NCI-H2196 treated with DMSO at 0.1 percent for 48 hours (cell line): ENCODE measurements at regions not wholly inside any gene's neighbourhood (a gene's known extent, or its start where the extent isn't known, plus 50 kb on each side); places are given as distances from the start of the nearest gene placed in this dataset.
"Not testable (repeated sequence)": the region's sequence is repeated elsewhere in the genome, so short reads cannot be mapped to it uniquely, and the experiment has no call there.

Source experiments
- DNase-seq: peaks from one replicate; lab custom pipeline; 2025; ENCODE audit not compliant: unreplicated experiment; lab: John Stamatoyannopoulos, UW

DNA sequence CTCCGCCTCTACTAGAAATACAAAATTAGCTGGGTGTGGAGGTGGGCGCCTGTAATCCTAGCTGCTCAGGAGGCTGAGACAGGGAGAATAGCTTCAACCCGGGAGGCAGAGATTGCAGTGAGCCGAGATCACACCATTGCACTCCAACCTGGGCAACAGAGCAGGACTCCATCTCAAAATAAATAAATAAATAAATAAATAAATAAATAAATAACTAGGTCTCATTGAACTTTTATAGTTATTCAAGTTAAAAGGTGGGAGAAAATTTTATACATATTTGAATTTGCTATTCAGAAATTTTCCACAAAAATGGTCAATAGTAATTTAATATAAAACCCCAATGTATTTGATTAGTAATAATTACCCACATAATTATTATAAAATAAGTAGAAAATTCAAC, 593.9 kb upstream of the CDH10 start:
- not testable (repeated sequence) for DNase-seq

GRCh38 chr5:25224316-25224982, 579.7 kb upstream of the CDH10 start:
- no peak for DNase-seq

DNA sequence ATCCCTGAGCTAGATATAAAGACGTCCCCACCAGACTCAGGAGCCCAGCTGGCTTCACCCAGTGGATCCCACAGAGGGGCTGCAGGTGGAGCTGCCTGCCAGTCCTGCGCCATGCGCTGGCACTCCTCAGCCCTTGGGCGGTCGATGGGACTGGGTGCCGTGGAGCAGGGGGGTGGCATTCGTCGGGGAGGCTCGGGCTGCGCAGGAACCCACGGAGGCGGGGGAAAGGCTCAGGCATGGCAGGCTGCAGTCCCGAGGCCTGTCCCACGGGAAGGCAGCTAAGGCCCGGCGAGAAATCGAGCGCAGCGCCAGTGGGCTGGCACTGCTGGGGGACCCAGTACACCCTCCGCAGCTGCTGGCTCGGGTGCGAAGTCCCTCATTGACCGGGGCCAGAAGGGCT, 555.1 kb upstream of the CDH10 start:
- DNase-seq, result not testable (repeated sequence)

- no peak for DNase-seq
Observed at GRCh38 chr5:25190521-25191000, 545.8 kb upstream of the CDH10 start.

- no peak for DNase-seq
Observed at GRCh38 chr5:25181249-25181648, 536.5 kb upstream of the CDH10 start.

DNA sequence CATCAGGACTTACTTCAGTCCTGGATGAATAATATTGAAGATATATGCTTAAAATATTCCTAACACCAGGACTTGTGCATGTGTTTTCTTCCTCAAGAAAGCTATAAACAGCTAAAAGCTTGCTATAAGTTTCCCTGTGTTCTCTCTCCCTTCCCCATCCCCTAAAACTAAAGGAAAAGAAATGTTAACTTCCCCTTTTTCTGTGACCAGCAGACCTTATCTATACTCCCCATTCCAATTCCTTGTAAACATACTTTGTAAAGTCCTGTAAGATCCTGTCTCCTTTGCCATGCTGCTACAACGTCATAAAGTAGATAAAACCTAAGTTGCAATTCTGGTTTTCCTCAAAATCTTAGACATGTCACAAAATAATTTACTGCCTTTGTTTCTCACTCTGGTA, 517.8 kb upstream of the CDH10 start:
- DNase-seq, result not testable (repeated sequence)

DNA sequence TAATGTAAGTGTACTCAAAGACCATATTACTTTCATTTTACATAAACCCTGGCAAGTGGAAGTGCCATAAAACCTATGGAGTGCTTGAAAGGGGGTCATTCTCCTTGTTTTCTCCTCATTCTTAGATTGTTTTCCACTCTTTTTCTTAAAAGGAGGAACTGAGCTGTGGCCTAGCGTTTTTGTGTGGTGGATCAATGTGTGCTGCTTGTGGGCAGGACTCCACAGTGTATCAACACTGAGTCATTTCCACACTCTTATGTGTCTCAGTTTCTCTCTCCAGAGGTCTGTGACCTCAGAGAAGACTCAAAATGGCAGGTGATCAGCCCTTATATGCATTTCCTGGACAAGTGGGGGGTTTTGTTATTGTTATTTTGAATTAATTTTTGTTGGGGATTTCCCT, 516.1 kb upstream of the CDH10 start:
- no peak for DNase-seq

DNA sequence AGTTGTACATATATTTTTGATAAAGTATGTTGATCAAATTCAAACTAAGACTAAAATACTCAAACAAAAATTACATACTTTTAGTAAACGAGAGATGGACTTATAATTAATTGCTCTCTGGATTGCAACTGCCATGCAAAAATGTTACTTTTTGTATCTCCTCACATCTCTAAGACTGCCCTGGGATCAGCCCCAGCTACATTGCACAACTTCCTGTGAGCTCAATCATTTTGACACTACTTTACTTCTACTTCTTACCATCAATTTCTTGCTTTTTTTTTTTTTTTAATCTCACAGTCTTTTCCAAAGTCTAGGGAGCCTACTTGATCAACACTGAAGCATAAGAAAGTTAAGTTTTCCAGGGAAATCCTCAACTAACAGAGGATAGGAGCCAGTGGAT, 506.0 kb upstream of the CDH10 start:
- no peak for DNase-seq

GRCh38 chr5:25128606-25129005, 483.8 kb upstream of the CDH10 start:
- no peak for DNase-seq

- peak; percentile 9 for DNase-seq
Observed at GRCh38 chr5:25119650-25120049, 474.9 kb upstream of the CDH10 start.

DNA sequence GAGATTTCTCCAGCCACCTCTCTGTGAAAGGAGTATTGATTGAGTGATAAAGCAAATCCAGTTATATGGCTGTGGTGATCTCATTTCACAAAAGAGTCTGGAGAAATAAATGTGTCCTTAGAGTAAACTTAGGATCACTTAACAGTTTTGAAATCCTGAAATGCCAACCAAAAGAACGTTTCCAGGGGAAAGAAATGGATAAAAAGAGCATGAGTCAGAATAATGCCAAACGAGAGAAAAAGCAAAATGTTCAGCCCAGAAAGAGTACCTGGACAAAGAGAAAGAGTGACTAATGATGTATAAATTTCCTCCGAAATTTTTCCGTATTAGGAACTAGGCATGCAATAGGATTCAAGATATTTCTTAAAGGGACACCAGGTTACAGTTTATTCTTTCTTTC, 463.1 kb upstream of the CDH10 start:
- DNase-seq, result no peak

GRCh38 chr5:25099538-25099937, 454.8 kb upstream of the CDH10 start:
- no peak for DNase-seq

DNA sequence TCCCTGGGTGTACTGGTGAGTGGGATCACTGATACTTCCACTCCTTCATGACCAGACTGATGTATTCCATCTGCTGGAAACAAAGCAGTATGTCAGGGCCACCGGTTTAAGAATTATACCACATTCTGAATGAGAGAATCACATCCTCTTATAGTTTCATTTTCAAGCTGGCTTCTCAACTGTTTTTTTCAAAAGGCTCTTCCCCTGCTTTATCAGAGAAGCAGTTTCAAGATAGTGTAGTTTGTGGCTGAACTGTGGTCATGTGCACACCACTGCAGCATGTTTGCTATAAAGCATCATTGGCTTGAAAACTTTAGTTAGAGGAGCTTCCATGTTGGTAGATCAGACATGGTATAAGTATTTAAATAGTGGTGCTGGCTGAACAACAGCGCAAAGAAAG, 450.5 kb upstream of the CDH10 start:
- no peak for DNase-seq

DNA sequence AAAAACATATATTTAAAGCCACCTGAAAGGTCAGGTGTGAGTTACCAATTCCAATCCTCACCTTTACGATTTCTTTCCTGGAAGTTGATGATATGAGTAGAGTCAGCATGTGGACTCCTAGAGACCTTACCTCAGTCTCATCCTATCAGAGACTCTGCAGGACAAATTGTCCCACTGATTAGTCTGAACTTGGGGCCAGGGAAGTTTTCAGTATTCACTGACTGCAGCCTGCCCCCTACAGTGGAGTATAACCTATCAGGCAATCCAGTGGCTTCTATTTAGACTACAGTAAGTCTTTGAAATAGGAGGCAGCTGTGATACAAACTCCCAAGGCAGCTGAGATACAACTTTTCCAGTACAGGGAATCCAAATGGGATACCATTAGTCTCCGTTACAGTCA, 449.4 kb upstream of the CDH10 start:
- DNase-seq, result no peak

- no peak for DNase-seq
Observed at GRCh38 chr5:25091921-25092320, 447.1 kb upstream of the CDH10 start.

GRCh38 chr5:25090854-25091253, 446.1 kb upstream of the CDH10 start:
- DNase-seq, result no peak

DNA sequence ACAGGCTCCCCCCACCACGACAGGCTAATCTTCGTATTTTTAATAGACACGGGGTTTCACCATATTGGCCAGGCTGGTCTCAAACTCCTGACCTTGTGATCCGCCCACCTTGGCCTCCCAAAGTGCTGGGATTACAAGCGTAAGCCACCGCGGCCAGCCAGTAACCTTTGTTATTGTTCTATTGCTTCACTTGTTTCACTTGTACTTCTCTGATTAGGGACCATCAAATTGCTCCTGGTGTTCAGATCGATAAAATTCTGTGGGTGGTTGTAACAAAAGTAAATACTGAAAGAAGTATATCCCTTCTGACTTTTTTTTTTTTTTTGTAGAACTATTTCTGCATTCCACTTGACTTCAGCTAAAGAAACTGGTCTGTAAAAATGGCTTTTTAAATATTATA, 445.5 kb upstream of the CDH10 start:
- no peak for DNase-seq

DNA sequence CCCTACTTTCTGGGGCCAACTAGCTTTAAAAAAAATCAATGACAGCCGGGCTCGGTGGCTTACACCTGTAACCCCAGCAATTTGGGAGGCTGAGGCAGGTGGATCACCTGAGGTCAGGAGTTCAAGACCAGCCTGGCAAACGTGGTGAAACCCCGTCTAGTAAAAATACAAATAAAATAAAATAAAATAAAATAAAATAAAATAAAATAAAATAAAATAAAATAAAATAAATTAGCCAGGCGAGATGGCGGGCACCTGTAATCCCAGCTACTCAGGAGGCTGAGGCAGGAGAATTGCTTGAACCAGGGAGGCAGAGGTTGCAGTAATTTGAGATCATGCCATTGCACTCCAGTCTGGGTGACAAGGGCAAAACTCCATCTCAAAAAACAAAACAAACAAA, 443.9 kb upstream of the CDH10 start:
- DNase-seq, result not testable (repeated sequence)

DNA sequence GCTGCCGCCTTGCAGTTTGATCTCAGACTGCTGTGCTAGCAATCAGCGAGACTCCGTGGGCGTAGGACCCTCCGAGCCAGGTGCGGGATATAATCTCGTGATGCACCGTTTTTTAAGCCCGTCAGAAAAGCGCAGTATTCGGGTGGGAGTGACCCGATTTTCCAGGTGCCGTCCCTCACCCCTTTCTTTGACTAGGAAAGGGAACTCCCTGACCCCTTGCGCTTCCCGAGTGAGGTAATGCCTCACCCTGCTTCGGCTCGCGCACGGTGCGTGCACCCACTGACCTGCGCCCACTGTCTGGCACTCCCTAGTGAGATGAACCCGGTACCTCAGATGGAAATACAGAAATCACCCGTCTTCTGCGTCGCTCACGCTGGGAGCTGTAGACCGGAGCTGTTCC, 438.5 kb upstream of the CDH10 start:
- not testable (repeated sequence) for DNase-seq

DNA sequence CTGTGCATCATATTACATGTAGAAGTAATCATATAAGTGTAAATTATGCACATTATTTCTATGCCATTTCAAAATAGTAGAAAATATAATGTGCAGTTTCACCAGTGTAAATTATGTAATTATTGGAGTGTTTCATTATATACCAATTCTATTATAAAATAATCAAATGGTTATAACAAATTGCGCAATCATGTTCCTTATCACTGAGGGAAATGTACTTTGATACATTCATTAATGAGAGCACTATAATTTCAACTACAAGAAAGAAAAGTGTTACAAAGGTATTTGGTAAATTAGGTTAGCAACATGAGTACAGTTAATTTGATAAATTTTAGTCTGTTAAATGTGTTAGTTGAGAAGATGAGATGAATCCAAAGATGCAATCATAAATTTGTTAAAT, 421.5 kb upstream of the CDH10 start:
- DNase-seq, result no peak

DNA sequence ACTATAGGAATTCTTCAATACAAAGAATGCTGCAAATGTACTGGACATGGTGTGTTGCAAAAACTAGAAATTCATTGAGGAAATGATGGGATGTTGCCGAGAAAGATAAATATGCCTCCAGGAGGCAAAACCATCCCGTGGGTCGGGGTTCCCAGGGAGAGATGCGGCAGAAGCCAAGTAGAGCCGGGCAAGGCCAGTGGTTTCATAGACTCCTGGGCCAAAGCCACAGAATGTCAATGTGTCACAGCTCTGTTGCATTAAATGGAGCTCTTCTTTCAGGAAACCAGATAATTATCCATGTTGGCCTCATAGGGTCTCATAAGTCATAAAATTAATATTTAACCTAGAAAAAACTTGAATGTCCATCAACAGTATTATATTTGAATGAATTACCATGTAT, 419.5 kb upstream of the CDH10 start:
- DNase-seq, result no peak

DNA sequence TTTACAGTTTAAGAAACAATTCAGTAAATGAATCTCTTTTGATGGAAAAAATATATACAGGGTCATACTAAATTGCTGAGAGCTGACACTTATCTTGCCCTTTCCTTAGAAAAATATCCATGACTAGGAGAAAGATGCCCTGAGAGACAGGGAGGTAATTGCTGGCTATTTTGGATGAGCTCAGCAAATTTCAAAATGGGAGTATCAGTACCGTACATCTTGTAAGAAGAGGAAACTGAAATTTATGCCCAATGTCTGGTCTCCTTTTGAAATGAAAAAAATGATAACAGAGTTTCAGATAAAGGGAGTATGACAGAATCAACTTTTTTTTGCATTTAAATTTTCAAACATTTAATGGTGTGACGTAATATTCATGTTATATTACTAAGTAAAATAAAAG, 415.8 kb upstream of the CDH10 start:
- no peak for DNase-seq

GRCh38 chr5:25056836-25057235, 412.1 kb upstream of the CDH10 start:
- DNase-seq, result no peak
